ENCODE measurements at regions not wholly inside any gene's neighbourhood (a gene's known extent, or its start where the extent isn't known, plus 50 kb on each side); places are given as distances from the start of the nearest gene placed in this dataset.

DNA sequence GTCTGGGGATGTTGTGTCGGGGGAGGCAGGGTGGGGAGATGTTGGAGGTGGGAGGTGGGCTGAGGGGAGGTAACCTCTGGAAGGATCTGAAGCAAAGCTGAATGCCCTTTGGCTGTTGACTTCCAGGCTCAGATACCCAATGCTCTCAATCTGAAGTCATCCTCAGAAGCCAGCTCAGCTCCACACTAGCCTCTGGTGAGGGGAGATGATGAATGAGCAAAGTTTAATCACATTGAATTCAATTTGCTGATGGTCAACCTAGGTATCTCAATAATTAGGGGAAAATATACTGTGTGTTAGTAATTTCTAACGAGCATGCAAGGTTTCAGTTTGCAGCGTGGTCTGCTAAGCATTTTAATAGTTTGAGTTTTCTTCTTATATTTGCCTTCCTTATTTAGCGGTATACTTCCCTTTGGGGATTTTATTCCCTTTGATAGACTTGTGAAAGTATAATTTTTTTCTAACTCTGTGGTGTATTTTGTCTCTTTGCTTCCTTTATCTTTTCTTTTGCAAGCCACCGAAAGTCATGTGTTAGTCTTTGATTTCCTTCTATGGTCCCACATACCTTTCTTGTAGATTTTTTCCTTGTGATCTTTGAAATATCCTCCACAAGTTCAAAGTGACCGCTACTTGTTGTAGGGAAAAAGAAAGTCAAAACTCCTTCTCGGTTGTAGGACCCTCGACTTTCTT lies 146.3 kb upstream of the LEF1 start:
- H3K4me3 ChIP-seq (replicated peaks in 1 of 2; ENCODE audit: low read depth in 2 of 2, low read length in 2 of 2) = no peak overlapping the region
- no peak for DNase-seq (ENCODE audit: low read depth in 2 of 2)
- TF ChIP-seq, protein P1, sequence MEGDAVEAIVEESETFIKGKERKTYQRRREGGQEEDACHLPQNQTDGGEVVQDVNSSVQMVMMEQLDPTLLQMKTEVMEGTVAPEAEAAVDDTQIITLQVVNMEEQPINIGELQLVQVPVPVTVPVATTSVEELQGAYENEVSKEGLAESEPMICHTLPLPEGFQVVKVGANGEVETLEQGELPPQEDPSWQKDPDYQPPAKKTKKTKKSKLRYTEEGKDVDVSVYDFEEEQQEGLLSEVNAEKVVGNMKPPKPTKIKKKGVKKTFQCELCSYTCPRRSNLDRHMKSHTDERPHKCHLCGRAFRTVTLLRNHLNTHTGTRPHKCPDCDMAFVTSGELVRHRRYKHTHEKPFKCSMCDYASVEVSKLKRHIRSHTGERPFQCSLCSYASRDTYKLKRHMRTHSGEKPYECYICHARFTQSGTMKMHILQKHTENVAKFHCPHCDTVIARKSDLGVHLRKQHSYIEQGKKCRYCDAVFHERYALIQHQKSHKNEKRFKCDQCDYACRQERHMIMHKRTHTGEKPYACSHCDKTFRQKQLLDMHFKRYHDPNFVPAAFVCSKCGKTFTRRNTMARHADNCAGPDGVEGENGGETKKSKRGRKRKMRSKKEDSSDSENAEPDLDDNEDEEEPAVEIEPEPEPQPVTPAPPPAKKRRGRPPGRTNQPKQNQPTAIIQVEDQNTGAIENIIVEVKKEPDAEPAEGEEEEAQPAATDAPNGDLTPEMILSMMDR (IDR thresholded peaks at IDR 0.05; ENCODE audit: low read depth, low read length) = no peak

DNA sequence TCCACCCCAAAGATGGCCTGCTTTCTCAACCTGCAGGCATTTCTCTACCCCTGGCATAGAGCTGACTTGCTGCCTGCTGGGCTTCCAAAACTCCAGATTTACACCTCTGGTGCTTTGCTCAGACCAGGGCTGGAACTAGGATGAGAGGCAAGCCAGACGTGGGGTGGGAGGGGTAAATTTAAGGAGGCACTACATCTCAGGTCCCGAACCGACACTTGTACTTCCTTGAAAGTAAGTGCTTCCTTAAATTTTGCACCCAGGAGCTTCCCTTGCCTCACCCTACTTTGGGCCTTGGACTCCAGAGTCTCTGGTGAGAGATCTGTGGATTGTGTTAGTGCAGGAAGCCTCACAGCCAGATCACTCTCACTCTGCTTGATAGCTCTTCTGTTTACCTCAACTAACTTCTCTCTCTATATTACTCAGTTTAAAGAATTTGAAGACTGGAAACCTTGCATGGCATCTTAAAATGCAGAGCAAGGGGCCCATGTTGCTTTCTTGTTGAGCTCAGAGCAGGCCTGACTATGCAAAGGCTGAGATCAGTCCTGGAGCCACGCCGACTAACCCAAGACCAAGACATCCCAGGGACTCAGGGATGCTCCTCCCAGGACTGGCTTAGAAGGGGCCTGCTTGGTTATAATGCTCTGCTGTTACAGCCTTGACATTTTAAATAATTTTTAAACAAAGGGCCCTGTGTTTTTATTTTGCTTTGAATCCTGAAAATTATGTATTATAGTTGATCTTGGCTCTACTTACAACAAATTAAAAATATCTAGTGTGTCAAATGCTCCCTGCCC lies 145.0 kb upstream of the LEF1 start:
- no peak for DNase-seq (ENCODE audit: low read depth in 2 of 2)
- TF ChIP-seq, protein P1 (IDR thresholded peaks at IDR 0.05; ENCODE audit: low read depth, low read length) = no peak
- H3K4me3 ChIP-seq (replicated peaks in 1 of 2; ENCODE audit: low read depth in 2 of 2, low read length in 2 of 2) = no peak overlapping the region

DNA sequence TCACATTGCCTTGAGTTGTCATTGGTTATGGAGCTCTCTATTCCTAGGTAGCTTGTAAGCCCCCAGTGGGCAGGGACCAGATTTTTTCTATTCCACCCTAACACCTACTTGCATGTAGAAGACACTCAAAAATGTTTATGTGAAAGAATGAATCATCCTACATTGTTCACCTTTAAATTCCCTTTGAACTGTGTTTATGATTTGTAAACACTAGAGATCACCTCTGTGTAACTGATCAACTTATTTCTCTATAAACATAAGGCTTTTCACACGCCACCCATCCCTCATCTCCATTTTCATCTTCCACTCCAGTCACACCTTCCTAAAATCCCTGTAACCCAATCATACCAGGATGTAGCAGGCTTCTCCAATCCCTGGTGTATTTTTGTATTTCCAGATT lies 142.6 kb upstream of the LEF1 start:
- TF ChIP-seq, protein P1 (IDR thresholded peaks at IDR 0.05; ENCODE audit: low read depth, low read length) = no peak
- DNase-seq (ENCODE audit: low read depth in 2 of 2) = no peak
- H3K4me3 ChIP-seq (replicated peaks in 1 of 2; ENCODE audit: low read depth in 2 of 2, low read length in 2 of 2) = no peak overlapping the region

DNA sequence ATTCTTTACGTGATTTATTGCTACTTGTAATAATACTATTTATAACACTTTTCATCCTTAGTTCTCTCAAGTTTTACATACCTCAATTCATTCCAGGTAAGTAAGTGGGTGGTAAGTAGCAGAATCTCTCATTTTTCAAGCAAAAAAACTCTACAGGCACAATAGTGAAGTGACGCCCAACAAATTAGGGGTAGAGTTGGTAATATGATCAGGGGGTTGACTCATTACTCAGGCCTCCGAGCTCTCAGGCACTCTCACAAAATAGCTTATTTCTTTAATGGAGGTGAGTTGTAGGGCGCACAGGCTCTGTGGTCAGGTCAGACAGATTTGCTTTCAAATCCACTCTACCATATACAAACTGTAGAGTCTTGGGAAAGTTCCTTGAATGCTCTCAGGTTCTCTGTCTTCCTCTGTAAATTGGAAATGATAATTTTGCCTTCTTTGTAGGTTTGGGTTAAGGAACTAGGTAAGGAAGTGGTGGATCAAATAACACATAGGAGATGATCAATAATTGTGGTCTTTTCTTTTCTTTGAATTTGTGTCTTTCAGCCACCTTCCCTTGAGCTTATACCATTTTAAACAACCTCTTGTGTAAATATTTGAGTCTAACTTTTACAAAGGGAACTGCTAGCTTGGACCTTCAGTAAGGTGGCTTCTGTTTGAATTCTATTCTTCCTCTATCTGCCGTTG lies 134.9 kb upstream of the LEF1 start:
- no peak for DNase-seq (ENCODE audit: low read depth in 2 of 2)
- no peak overlapping the region for H3K4me3 ChIP-seq (replicated peaks in 1 of 2; ENCODE audit: low read depth in 2 of 2, low read length in 2 of 2)
- TF ChIP-seq, protein P1 (IDR thresholded peaks at IDR 0.05; ENCODE audit: low read depth, low read length) = no peak

DNA sequence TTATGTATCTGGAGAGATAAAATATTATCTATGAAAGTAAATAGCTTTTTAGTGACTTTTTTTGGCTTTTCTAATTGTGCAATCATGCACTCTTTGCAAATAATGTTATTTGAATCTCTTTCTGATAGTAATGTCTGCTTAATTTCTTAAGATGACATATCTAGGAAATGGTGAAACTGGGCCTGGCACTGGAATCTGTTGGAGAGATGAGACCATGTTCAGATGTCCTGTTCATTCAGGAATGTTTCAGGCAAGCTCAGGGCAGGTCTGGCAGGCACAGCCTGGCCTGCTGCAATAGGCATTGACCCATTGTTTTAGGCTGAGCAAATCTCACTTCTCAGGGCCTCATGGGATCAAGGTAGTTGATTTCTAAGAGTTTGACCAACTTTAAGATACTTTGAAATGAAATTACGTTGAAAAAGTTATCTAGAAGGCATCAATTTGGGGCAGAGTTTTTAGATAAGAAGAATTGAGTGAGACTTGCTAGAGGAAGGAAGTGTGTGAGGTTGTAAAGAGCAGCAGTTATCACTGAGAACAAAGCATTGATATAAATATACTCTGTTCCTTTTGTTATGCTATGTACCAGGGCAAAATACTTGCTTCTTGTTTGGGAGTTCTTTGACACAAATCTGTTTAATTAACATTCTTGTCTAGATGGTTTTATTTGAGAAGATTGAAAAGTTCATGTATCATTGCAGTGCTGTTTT lies 133.0 kb upstream of the LEF1 start:
- TF ChIP-seq, protein P1 (IDR thresholded peaks at IDR 0.05; ENCODE audit: low read depth, low read length) = no peak
- no peak overlapping the region for H3K4me3 ChIP-seq (replicated peaks in 1 of 2; ENCODE audit: low read depth in 2 of 2, low read length in 2 of 2)
- DNase-seq (ENCODE audit: low read depth in 2 of 2) = no peak

DNA sequence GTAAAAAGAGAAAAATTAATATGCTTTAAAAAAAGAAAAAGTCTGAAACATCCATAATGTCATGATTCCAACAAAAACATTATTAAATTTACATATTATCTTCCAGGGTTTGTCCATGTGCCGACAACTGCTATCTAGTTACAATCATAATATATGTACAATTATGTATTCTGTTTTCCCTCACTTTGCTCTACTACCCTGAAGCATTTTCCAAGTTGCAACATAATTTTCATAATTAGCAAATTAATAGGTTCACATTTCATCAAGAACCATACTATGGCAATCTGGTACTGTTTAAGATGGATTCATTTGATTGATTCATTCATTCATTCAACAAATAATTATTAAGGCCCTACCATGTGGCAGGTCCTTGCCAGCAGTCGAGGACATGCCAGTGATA lies 128.9 kb upstream of the LEF1 start:
- no peak overlapping the region for H3K4me3 ChIP-seq (replicated peaks in 1 of 2; ENCODE audit: low read depth in 2 of 2, low read length in 2 of 2)
- no peak for DNase-seq (ENCODE audit: low read depth in 2 of 2)
- TF ChIP-seq, protein P1 (IDR thresholded peaks at IDR 0.05; ENCODE audit: low read depth, low read length) = no peak

Measured in cardiac fibroblast (primary cell).